Natural killer cell treated with Interleukin-12 subunit alpha and Interleukin-12 subunit beta and Interleukin-15 and Interleukin-18, amount 100 ng/mL, for 72 hours (primary cell): ENCODE measurements at regions not wholly inside any gene's neighbourhood (a gene's known extent, or its start where the extent isn't known, plus 50 kb on each side); places are given as distances from the start of the nearest gene placed in this dataset.

ENCODE experiments used
- ATAC-seq, 2 donors: fragments of 150-1000 bp; cut with Tn5 transposase in 1 of 2; sonication (Bioruptor Pico), chemical (Tn5 transposase) in 1 of 2; 2 replicates each; pipeline ENCODE4 v1.10.0; 2021
- DNase-seq: peaks from one replicate; pipeline ENCODE4 v3.0.0; 2022; ENCODE audit warnings: low spot score
- H3K27ac Mint-ChIP-seq, 2 donors: 1 replicate in 1 of 2; 2 replicates in 1 of 2; pipeline ENCODE4 v1.8.0; 2022; ENCODE audit warnings: mixed read lengths in 2 of 2, mild to moderate bottlenecking in 1 of 2, moderate library complexity in 1 of 2
- H3K27me3 Mint-ChIP-seq, 2 donors: 1 replicate in 1 of 2; 2 replicates in 1 of 2; pipeline ENCODE4 v1.8.0; 2022; ENCODE audit warnings: mixed read lengths in 2 of 2
- H3K36me3 Mint-ChIP-seq: one replicate; pipeline ENCODE4 v1.8.0; 2022; ENCODE audit warnings: mixed read lengths
- H3K4me1 Mint-ChIP-seq, 2 donors: 1 replicate in 1 of 2; 2 replicates in 1 of 2; pipeline ENCODE4 v1.8.0; 2022; ENCODE audit warnings: low read depth in 2 of 2, mixed read lengths in 2 of 2, mild to moderate bottlenecking in 1 of 2
- H3K4me3 Mint-ChIP-seq: one replicate; pipeline ENCODE4 v1.8.0; 2022; ENCODE audit warnings: mixed read lengths
- H3K9me3 Mint-ChIP-seq: 2 replicates; pipeline ENCODE4 v1.8.0; 2022; ENCODE audit warnings: mixed read lengths

- DNase-seq (no peak), ATAC-seq (no peak)
- H3K4me3 Mint-ChIP-seq, result no peak overlapping the region
- no peaks in the 10 kb centered on the region for H3K36me3 Mint-ChIP-seq
- H3K4me1 Mint-ChIP-seq, result no peaks in the 10 kb centered on the region
- H3K27ac Mint-ChIP-seq, result no peak overlapping the region
- no peaks in the 10 kb centered on the region for H3K9me3 Mint-ChIP-seq
- H3K27me3 Mint-ChIP-seq, result no peaks in the 10 kb centered on the region
Measured at GRCh38 chr18:67651438-67651837, 134.9 kb upstream of the DSEL start.

DNA sequence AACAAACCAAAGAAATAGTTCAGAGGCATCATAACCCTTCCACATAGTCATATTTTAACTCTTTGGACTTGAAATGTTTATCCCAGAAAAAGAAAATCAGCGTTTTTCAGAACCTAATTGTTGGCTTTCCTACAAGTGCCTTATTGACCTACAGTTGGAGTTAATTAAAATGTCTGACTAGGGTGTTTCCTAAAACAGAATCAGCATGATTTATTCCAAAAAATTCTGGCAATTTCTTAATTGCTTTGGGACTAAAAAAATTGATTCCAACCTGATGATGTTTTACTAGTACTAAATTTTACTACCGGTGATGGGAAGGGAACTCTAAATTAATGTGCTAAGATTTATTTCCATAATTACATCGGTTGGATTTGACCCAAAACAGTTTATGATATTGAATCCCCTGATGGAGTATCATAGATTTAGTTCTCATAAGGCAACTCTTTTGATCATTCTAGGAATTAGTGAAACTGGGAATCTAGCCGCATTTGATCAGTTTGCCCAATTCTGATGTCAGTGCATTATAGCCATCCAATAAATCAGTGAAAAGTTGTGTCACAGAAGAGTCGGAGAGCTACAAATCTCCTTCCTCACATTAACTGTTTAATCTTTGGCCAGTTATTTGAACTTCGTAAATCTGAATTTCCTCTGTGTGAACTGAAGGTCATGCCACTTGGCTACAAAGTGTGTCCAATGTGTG, 134.3 kb upstream of the DSEL start:
- H3K9me3 Mint-ChIP-seq, result no peaks in the 10 kb centered on the region
- ATAC-seq (no peak), DNase-seq (no peak)
- H3K4me1 Mint-ChIP-seq, result no peaks in the 10 kb centered on the region
- no peak overlapping the region for H3K27ac Mint-ChIP-seq
- H3K4me3 Mint-ChIP-seq, result no peak overlapping the region
- H3K36me3 Mint-ChIP-seq, result no peaks in the 10 kb centered on the region
- H3K27me3 Mint-ChIP-seq, result no peaks in the 10 kb centered on the region

GRCh38 chr18:67646890-67647289, 130.4 kb upstream of the DSEL start:
- Mint-ChIP-seq H3K4me1 (no peaks in the 10 kb centered on the region), H3K36me3 (no peaks in the 10 kb centered on the region), H3K27ac (no peak overlapping the region), H3K9me3 (no peaks in the 10 kb centered on the region), H3K4me3 (no peak overlapping the region), H3K27me3 (no peaks in the 10 kb centered on the region)
- ATAC-seq (no peak), DNase-seq (no peak)

DNA sequence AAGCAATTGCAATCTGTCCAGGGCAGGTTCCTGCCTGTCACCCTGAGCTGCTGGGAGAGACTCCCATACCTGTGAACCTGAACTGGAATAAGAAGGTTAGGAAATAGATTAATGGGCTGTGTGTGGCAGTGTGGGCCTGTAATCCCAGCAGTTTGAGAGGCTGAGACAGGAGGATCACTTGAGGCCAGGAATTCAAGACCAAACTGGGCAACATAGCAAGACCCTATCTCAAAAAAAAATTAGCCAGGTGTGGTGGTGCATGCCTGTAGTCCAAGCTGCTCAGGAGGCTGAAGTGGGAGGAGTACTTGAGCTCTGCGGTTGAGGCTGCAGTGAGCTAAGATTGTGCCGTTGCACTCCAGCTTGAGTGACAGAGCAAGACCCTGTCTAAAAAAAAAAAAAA, 127.7 kb upstream of the DSEL start:
- ATAC-seq, result no peak
- DNase-seq, result no peak
- Mint-ChIP-seq H3K4me3 (no peak overlapping the region), H3K9me3 (peaks cover 8% of the 10 kb centered on the region), H3K4me1 (no peaks in the 10 kb centered on the region), H3K27me3 (no peaks in the 10 kb centered on the region), H3K36me3 (no peaks in the 10 kb centered on the region), H3K27ac (no peak overlapping the region)

DNA sequence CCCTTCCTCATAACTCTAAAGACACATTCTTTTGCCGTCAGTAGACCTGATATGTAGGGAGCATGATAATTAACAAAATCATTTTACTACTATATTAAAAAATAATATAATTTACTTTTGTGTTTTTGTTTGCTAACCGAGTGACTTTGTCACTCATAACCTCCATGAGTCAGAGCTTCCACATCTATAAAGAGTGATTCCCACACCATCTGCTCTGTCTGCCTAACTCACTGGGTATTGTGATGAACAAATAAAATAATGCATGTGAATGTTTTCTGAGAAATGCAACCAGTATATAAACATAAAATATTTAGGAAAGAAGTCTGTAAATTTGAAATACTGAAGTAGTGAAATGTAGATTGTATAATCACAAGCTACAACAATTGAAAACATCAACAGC, 123.4 kb upstream of the DSEL start:
- DNase-seq (no peak), ATAC-seq (no peak)
- Mint-ChIP-seq H3K4me1 (no peaks in the 10 kb centered on the region), H3K27me3 (no peaks in the 10 kb centered on the region), H3K27ac (no peak overlapping the region), H3K4me3 (no peak overlapping the region), H3K9me3 (peaks cover 13% of the 10 kb centered on the region), H3K36me3 (no peaks in the 10 kb centered on the region)

DNA sequence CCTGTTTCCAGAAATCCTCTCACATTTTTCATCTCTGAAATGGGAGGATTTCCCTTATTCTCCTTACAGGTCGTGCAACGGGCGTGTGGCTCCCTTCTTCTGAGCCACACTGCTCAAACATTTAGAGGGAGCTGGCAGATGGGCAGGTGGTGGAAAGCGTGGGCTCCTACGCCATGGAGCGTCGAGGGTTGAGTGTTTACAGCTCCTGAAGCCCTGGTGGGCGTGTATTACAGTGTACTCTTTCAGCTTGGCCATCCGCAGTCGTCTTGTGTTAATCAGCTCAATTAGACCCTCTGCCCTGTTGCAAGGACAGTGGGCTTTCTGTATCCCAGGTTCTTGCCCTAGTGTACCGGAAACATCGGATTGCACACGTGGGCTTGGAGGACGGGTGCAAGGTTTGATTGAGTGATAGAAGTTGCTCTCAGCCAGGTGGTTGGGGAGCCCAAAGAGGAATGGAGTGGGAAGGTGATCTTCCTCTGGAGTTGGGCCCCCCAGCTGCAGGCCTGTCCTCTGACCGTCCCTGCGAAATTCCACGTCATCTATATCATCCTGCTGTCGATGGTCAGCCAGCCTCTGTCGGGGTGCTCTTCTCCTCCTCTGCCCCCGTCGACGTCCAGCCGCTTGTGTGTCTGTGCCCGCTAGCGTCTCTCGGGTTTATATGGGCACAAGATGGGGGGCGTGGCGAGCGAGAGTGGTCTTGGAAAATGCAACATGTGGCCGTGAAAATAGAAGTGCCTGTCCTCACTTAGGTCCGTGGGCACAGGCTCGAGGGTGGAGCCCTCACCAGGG, 120.3 kb upstream of the DSEL start:
- no peak overlapping the region for H3K4me3 Mint-ChIP-seq
- no peak for DNase-seq
- no peaks in the 10 kb centered on the region for H3K4me1 Mint-ChIP-seq
- peaks cover 17% of the 10 kb centered on the region for H3K9me3 Mint-ChIP-seq
- ATAC-seq, result no peak
- no peaks in the 10 kb centered on the region for H3K36me3 Mint-ChIP-seq
- no peaks in the 10 kb centered on the region for H3K27me3 Mint-ChIP-seq
- no peak overlapping the region for H3K27ac Mint-ChIP-seq

- peaks cover 14% of the 10 kb centered on the region for H3K9me3 Mint-ChIP-seq
Measured at GRCh38 chr18:67634631-67635338, 118.3 kb upstream of the DSEL start.

DNA sequence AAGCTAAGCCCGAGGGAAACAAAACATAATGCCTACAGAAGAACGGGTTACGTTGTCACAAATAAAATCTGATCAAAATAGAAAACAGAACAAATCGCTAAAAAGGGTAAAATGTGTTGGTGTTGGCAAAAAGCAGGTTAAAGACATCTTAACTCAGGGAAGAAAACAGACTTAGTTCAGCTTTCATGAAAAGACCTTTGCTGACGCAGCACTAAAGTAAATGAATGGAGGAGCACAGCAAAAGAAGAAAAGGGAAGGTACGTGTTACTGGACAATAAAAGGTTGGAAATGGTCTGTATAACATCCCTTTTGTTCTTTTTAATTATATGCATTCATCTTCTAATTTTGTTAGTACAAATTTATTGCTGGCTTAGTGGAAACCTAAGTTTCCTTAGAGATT, 117.4 kb upstream of the DSEL start:
- Mint-ChIP-seq H3K36me3 (no peaks in the 10 kb centered on the region), H3K4me3 (no peak overlapping the region), H3K9me3 (peaks cover 9% of the 10 kb centered on the region), H3K27ac (no peak overlapping the region), H3K4me1 (no peaks in the 10 kb centered on the region), H3K27me3 (no peaks in the 10 kb centered on the region)
- DNase-seq, result no peak
- ATAC-seq, result no peak

More at GRCh38 chr18:67634631-67635338, 118.3 kb upstream of the DSEL start:
- Mint-ChIP-seq H3K27ac (no peak overlapping the region), H3K4me3 (no peak overlapping the region), H3K36me3 (no peaks in the 10 kb centered on the region), H3K4me1 (no peaks in the 10 kb centered on the region), H3K27me3 (no peaks in the 10 kb centered on the region)
- no peak for ATAC-seq
- DNase-seq, result no peak

GRCh38 chr18:67621906-67622305, 105.4 kb upstream of the DSEL start:
- Mint-ChIP-seq H3K27ac (no peak overlapping the region), H3K27me3 (no peaks in the 10 kb centered on the region), H3K9me3 (no peaks in the 10 kb centered on the region)

GRCh38 chr18:67621049-67621713, 104.7 kb upstream of the DSEL start:
- Mint-ChIP-seq H3K27ac (no peak overlapping the region), H3K4me3 (no peak overlapping the region), H3K36me3 (no peaks in the 10 kb centered on the region), H3K4me1 (no peaks in the 10 kb centered on the region), H3K9me3 (no peaks in the 10 kb centered on the region), H3K27me3 (no peaks in the 10 kb centered on the region)
- no peak for DNase-seq
- no peak for ATAC-seq

More at GRCh38 chr18:67621906-67622305, 105.4 kb upstream of the DSEL start:
- Mint-ChIP-seq H3K4me3 (no peak overlapping the region), H3K36me3 (no peaks in the 10 kb centered on the region), H3K4me1 (no peaks in the 10 kb centered on the region)
- no peak for DNase-seq
- no peak for ATAC-seq

GRCh38 chr18:67618061-67618460, 101.5 kb upstream of the DSEL start:
- H3K27me3 Mint-ChIP-seq, result no peaks in the 10 kb centered on the region
- H3K4me3 Mint-ChIP-seq, result no peak overlapping the region
- no peaks in the 10 kb centered on the region for H3K36me3 Mint-ChIP-seq
- ATAC-seq (no peak), DNase-seq (no peak)
- no peaks in the 10 kb centered on the region for H3K4me1 Mint-ChIP-seq
- no peak overlapping the region for H3K27ac Mint-ChIP-seq
- peaks cover 2% of the 10 kb centered on the region for H3K9me3 Mint-ChIP-seq

GRCh38 chr18:67615876-67616275, 99.4 kb upstream of the DSEL start:
- no peaks in the 10 kb centered on the region for H3K27me3 Mint-ChIP-seq
- no peak for ATAC-seq
- no peak overlapping the region for H3K4me3 Mint-ChIP-seq
- DNase-seq, result no peak
- H3K9me3 Mint-ChIP-seq, result peaks cover 2% of the 10 kb centered on the region
- no peaks in the 10 kb centered on the region for H3K36me3 Mint-ChIP-seq
- no peak overlapping the region for H3K27ac Mint-ChIP-seq
- H3K4me1 Mint-ChIP-seq, result no peaks in the 10 kb centered on the region

GRCh38 chr18:67613731-67614130, 97.2 kb upstream of the DSEL start:
- Mint-ChIP-seq H3K36me3 (no peaks in the 10 kb centered on the region), H3K27me3 (no peaks in the 10 kb centered on the region), H3K4me3 (no peak overlapping the region), H3K27ac (no peak overlapping the region), H3K4me1 (no peaks in the 10 kb centered on the region), H3K9me3 (peaks cover 6% of the 10 kb centered on the region)
- ATAC-seq (no peak), DNase-seq (no peak)

- Mint-ChIP-seq H3K36me3 (no peaks in the 10 kb centered on the region), H3K4me1 (no peaks in the 10 kb centered on the region), H3K9me3 (peaks cover 6% of the 10 kb centered on the region), H3K4me3 (no peak overlapping the region), H3K27ac (no peak overlapping the region), H3K27me3 (no peaks in the 10 kb centered on the region)
- ATAC-seq (no peak), DNase-seq (no peak)
Measured at GRCh38 chr18:67612281-67612680, 95.8 kb upstream of the DSEL start.
